ENCODE measurements at regions not wholly inside any gene's neighbourhood (a gene's known extent, or its start where the extent isn't known, plus 50 kb on each side); places are given as distances from the start of the nearest gene placed in this dataset.

DNA sequence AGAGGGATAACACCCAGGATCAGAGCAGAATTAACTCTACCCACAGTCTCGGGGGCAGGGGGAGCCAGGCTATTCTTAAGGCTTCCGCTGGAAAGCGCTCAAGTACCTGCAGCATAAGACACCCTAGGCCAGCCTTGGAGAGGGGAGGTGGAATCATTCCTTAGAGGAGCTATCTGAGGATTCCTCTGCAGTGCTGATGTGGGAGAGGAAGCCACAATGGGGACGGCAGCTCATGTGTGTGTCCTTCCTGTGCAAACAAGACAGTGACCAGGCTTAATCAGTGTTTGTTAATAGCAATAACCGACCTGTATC is 382.2 kb upstream of the CADM1 start (continued):
- no peak for TF ChIP-seq STAT6 (CRISPR knock-in tag; IDR thresholded peaks at IDR 0.05; ENCODE audit: borderline replicate concordance)
- TF ChIP-seq SOX6 (IDR thresholded peaks at IDR 0.05) = no peak
- no peak for TF ChIP-seq SOX6 (CRISPR knock-in tag; IDR thresholded peaks at IDR 0.05)
- no peak for TF ChIP-seq PPARG (CRISPR knock-in tag; conservative IDR thresholded peaks at IDR 0.05)
- no peak for TF ChIP-seq FOXP4 (CRISPR knock-in tag; IDR thresholded peaks at IDR 0.05)
- no peak for TF ChIP-seq ZNF12 (CRISPR knock-in tag; IDR thresholded peaks at IDR 0.05)
- TF ChIP-seq BRCA1 (CRISPR knock-in tag; IDR thresholded peaks at IDR 0.05) = no peak
- no peak for TF ChIP-seq ZNF670 (CRISPR knock-in tag; IDR thresholded peaks at IDR 0.05; ENCODE audit: borderline replicate concordance)
- no peak for TF ChIP-seq ZNF549 (CRISPR knock-in tag; IDR thresholded peaks at IDR 0.05)

Measured in HepG2 (cell line).